ENCODE measurements at regions not wholly inside any gene's neighbourhood (a gene's known extent, or its start where the extent isn't known, plus 50 kb on each side); places are given as distances from the start of the nearest gene placed in this dataset.

- intact Hi-C loops (cut with DNase I) = no loop called here
Observed at GRCh38 chr10:61342858-61343572, 110.2 kb downstream of the TMEM26 start.

GRCh38 chr10:61341008-61341407 lies 112.2 kb downstream of the TMEM26 start:
- no peak for DNase-seq
- no peak for FAIRE-seq
- no peak overlapping the region for H3K4me3 ChIP-seq (ENCODE audit: low read length in 3 of 3)
- H3K27me3 ChIP-seq (ENCODE audit: control insufficient read depth, insufficient read depth, low read length) = no peaks in the 10 kb centered on the region
- H3K9me3 ChIP-seq (ENCODE audit: control insufficient read depth in 2 of 3, insufficient read depth in 1 of 3, low read length in 3 of 3) = no peaks in the 10 kb centered on the region
- intact Hi-C loops (cut with DNase I) = no loop called here
- H3K9ac ChIP-seq (ENCODE audit: low read length in 3 of 3) = no peak overlapping the region
- no peaks in the 10 kb centered on the region for H3K36me3 ChIP-seq (ENCODE audit: control insufficient read depth in 2 of 3, insufficient read depth in 3 of 3, low read length in 3 of 3)
- TF ChIP-seq, protein P1, sequence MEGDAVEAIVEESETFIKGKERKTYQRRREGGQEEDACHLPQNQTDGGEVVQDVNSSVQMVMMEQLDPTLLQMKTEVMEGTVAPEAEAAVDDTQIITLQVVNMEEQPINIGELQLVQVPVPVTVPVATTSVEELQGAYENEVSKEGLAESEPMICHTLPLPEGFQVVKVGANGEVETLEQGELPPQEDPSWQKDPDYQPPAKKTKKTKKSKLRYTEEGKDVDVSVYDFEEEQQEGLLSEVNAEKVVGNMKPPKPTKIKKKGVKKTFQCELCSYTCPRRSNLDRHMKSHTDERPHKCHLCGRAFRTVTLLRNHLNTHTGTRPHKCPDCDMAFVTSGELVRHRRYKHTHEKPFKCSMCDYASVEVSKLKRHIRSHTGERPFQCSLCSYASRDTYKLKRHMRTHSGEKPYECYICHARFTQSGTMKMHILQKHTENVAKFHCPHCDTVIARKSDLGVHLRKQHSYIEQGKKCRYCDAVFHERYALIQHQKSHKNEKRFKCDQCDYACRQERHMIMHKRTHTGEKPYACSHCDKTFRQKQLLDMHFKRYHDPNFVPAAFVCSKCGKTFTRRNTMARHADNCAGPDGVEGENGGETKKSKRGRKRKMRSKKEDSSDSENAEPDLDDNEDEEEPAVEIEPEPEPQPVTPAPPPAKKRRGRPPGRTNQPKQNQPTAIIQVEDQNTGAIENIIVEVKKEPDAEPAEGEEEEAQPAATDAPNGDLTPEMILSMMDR (IDR thresholded peaks at IDR 0.05; ENCODE audit: borderline replicate concordance, extremely low read depth, insufficient read depth) = no peak
- no peaks in the 10 kb centered on the region for H3K4me1 ChIP-seq (ENCODE audit: control insufficient read depth in 2 of 3, insufficient read depth in 2 of 3, low read depth in 1 of 3, low read length in 3 of 3)
- H3K27ac ChIP-seq (ENCODE audit: low read depth in 2 of 2, low read length in 2 of 2) = no peak overlapping the region

More at GRCh38 chr10:61342858-61343572, 110.2 kb downstream of the TMEM26 start:
- H3K36me3 ChIP-seq (ENCODE audit: control insufficient read depth in 2 of 3, insufficient read depth in 3 of 3, low read length in 3 of 3) = no peaks in the 10 kb centered on the region
- H3K27ac ChIP-seq (ENCODE audit: low read depth in 2 of 2, low read length in 2 of 2) = no peak overlapping the region
- FAIRE-seq = no peak
- H3K4me3 ChIP-seq (ENCODE audit: low read length in 3 of 3) = no peak overlapping the region
- H3K27me3 ChIP-seq (ENCODE audit: control insufficient read depth, insufficient read depth, low read length) = no peaks in the 10 kb centered on the region
- DNase-seq = no peak
- H3K9me3 ChIP-seq (ENCODE audit: control insufficient read depth in 2 of 3, insufficient read depth in 1 of 3, low read length in 3 of 3) = no peaks in the 10 kb centered on the region
- H3K4me1 ChIP-seq (ENCODE audit: control insufficient read depth in 2 of 3, insufficient read depth in 2 of 3, low read depth in 1 of 3, low read length in 3 of 3) = no peaks in the 10 kb centered on the region
- no peak overlapping the region for H3K9ac ChIP-seq (ENCODE audit: low read length in 3 of 3)
- TF ChIP-seq, protein P1 (IDR thresholded peaks at IDR 0.05; ENCODE audit: borderline replicate concordance, extremely low read depth, insufficient read depth) = no peak

GRCh38 chr10:61338146-61338545 lies 115.0 kb downstream of the TMEM26 start:
- H3K4me3 ChIP-seq (ENCODE audit: low read length in 3 of 3) = no peak overlapping the region
- H3K36me3 ChIP-seq (ENCODE audit: control insufficient read depth in 2 of 3, insufficient read depth in 3 of 3, low read length in 3 of 3) = no peaks in the 10 kb centered on the region
- H3K9me3 ChIP-seq (ENCODE audit: control insufficient read depth in 2 of 3, insufficient read depth in 1 of 3, low read length in 3 of 3) = peaks cover 0 to under 1% (median 0%) of the 10 kb centered on the region in 3 donors
- H3K27ac ChIP-seq (ENCODE audit: low read depth in 2 of 2, low read length in 2 of 2) = no peak overlapping the region
- no peak overlapping the region for H3K9ac ChIP-seq (ENCODE audit: low read length in 3 of 3)
- H3K4me1 ChIP-seq (ENCODE audit: control insufficient read depth in 2 of 3, insufficient read depth in 2 of 3, low read depth in 1 of 3, low read length in 3 of 3) = no peaks in the 10 kb centered on the region
- DNase-seq (no peak), FAIRE-seq (no peak)
- intact Hi-C loops (cut with DNase I) = no loop called here
- H3K27me3 ChIP-seq (ENCODE audit: control insufficient read depth, insufficient read depth, low read length) = no peaks in the 10 kb centered on the region
- TF ChIP-seq, protein P1 (IDR thresholded peaks at IDR 0.05; ENCODE audit: borderline replicate concordance, extremely low read depth, insufficient read depth) = no peak

Data from kidney (tissue), 13 donors.